ENCODE measurements at regions not wholly inside any gene's neighbourhood (a gene's known extent, or its start where the extent isn't known, plus 50 kb on each side); places are given as distances from the start of the nearest gene placed in this dataset.

- no peaks in the 10 kb centered on the region for H3F3A ChIP-seq (ENCODE audit: insufficient read depth, low read length)
- peaks cover 9% of the 10 kb centered on the region; the same call in 1 of the 2 replicates for H3K36me3 ChIP-seq (replicated peaks; ENCODE audit: insufficient read depth, low read length)
- H3K79me2 ChIP-seq (ENCODE audit: low read length) = peaks cover 97% of the 10 kb centered on the region
Observed at GRCh38 chr7:130933919-130934318, 199.9 kb upstream of the KLF14 start.

GRCh38 chr7:130935564-130936157 lies 201.7 kb upstream of the KLF14 start:
- DNase-seq = no peak
- Histone ChIP-seq H3K9ac (ENCODE audit: low read length) (no peak overlapping the region), H3F3A (ENCODE audit: insufficient read depth, low read length) (no peaks in the 10 kb centered on the region), H3K27ac (ENCODE audit: low read length) (no peak overlapping the region), H3K36me3 (replicated peaks; ENCODE audit: insufficient read depth, low read length) (peaks cover 9% of the 10 kb centered on the region; the same call in 1 of the 2 replicates), H3K4me1 (ENCODE audit: low read length) (no peaks in the 10 kb centered on the region), H3K27me3 (replicated peaks; ENCODE audit: insufficient read depth, low read length) (no peaks in the 10 kb centered on the region), H3K4me3 (ENCODE audit: low read length) (no peak overlapping the region), H3K9me2 (replicated peaks; ENCODE audit: insufficient read depth, low read length) (no peaks in the 10 kb centered on the region), H3K79me2 (ENCODE audit: low read length) (peaks cover 97% of the 10 kb centered on the region), H4K20me1 (ENCODE audit: insufficient read depth, low read length) (peaks cover 12% of the 10 kb centered on the region), H3K9me3 (replicated peaks; ENCODE audit: insufficient read depth, low read length) (no peaks in the 10 kb centered on the region), H2AFZ (ENCODE audit: low read length) (no peak overlapping the region), H3K4me2 (ENCODE audit: low read depth, low read length) (no peak overlapping the region)
- TF ChIP-seq EZH2 (optimal IDR thresholded peaks at IDR 0.05; ENCODE audit: low read depth, low read length) = no peak
- TF ChIP-seq EZH2phosphoT487 (IDR thresholded peaks at IDR 0.05; ENCODE audit: low read length) = no peak
- TF ChIP-seq CTCF (IDR thresholded peaks at IDR 0.05; ENCODE audit: low read length) = no peak

More at GRCh38 chr7:130933919-130934318, 199.9 kb upstream of the KLF14 start:
- Histone ChIP-seq H3K27me3 (replicated peaks; ENCODE audit: insufficient read depth, low read length) (no peaks in the 10 kb centered on the region), H2AFZ (ENCODE audit: low read length) (no peak overlapping the region), H4K20me1 (ENCODE audit: insufficient read depth, low read length) (peaks cover 17% of the 10 kb centered on the region), H3K27ac (ENCODE audit: low read length) (no peak overlapping the region), H3K4me3 (ENCODE audit: low read length) (no peak overlapping the region), H3K9ac (ENCODE audit: low read length) (no peak overlapping the region), H3K9me2 (replicated peaks; ENCODE audit: insufficient read depth, low read length) (no peaks in the 10 kb centered on the region), H3K9me3 (replicated peaks; ENCODE audit: insufficient read depth, low read length) (no peaks in the 10 kb centered on the region), H3K4me2 (ENCODE audit: low read depth, low read length) (no peak overlapping the region), H3K4me1 (ENCODE audit: low read length) (no peaks in the 10 kb centered on the region)
- no peak for DNase-seq
- TF ChIP-seq EZH2phosphoT487 (IDR thresholded peaks at IDR 0.05; ENCODE audit: low read length) (no peak), EZH2 (optimal IDR thresholded peaks at IDR 0.05; ENCODE audit: low read depth, low read length) (no peak), CTCF (IDR thresholded peaks at IDR 0.05; ENCODE audit: low read length) (no peak)

GRCh38 chr7:130936202-130936931 lies 202.4 kb upstream of the KLF14 start:
- DNase-seq = no peak
- H3K9ac ChIP-seq (ENCODE audit: low read length) = no peak overlapping the region
- H3K4me1 ChIP-seq (ENCODE audit: low read length) = no peaks in the 10 kb centered on the region
- H3K4me3 ChIP-seq (ENCODE audit: low read length) = no peak overlapping the region
- H3F3A ChIP-seq (ENCODE audit: insufficient read depth, low read length) = no peaks in the 10 kb centered on the region
- peaks cover 13% of the 10 kb centered on the region for H4K20me1 ChIP-seq (ENCODE audit: insufficient read depth, low read length)
- H3K9me3 ChIP-seq (replicated peaks; ENCODE audit: insufficient read depth, low read length) = no peaks in the 10 kb centered on the region
- H2AFZ ChIP-seq (ENCODE audit: low read length) = no peak overlapping the region
- no peak for TF ChIP-seq EZH2 (optimal IDR thresholded peaks at IDR 0.05; ENCODE audit: low read depth, low read length)
- no peak for TF ChIP-seq EZH2phosphoT487 (IDR thresholded peaks at IDR 0.05; ENCODE audit: low read length)
- TF ChIP-seq CTCF (IDR thresholded peaks at IDR 0.05; ENCODE audit: low read length) = no peak
- H3K9me2 ChIP-seq (replicated peaks; ENCODE audit: insufficient read depth, low read length) = no peaks in the 10 kb centered on the region
- no peak overlapping the region for H3K27ac ChIP-seq (ENCODE audit: low read length)
- peaks cover 9% of the 10 kb centered on the region; the same call in 1 of the 2 replicates for H3K36me3 ChIP-seq (replicated peaks; ENCODE audit: insufficient read depth, low read length)
- H3K79me2 ChIP-seq (ENCODE audit: low read length) = peaks cover 97% of the 10 kb centered on the region
- no peak overlapping the region for H3K4me2 ChIP-seq (ENCODE audit: low read depth, low read length)
- H3K27me3 ChIP-seq (replicated peaks; ENCODE audit: insufficient read depth, low read length) = no peaks in the 10 kb centered on the region
